GM19238 (cell line): ENCODE measurements at regions not wholly inside any gene's neighbourhood (a gene's known extent, or its start where the extent isn't known, plus 50 kb on each side); places are given as distances from the start of the nearest gene placed in this dataset.

Source experiments
- DNase-seq: peaks from one replicate; pipeline ENCODE4 v3.0.0; 2011; ENCODE audit warnings: low spot score; ENCODE audit not compliant: insufficient read length

GRCh38 chr3:117873249-117873600 is 1161.4 kb downstream of the IGSF11 start:
- DNase-seq: no peak

DNA sequence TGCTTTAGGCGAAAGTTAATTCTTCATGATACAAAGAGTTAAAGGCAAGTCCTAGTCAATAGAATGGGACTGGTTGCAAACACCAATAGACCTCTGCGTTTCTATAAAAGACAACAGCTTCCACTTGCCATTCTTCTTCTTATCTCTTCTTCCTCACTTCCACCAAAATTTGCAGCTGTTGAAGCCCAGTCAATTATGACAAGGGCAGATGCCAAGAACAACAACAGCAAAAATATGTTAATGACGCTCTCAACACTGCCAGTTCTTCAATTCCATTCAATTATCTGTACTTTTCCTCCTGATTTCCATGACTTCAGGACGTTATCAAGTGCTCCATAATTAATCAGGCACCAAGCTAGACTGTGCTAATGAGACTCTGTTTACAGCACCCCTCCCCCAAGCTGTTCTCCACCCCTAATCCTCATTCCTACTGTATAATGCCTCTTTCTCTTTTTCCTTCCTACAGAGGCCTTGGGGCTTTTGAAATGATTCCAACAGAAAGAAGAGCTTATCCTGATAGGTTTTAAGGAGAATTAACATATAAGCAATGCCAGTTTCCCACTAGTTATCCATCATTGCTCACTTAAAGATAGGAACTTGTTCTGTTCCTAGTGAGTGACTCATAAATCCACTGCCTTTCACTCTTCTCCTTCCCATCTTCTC is 1160.5 kb downstream of the IGSF11 start:
- no peak for DNase-seq

DNA sequence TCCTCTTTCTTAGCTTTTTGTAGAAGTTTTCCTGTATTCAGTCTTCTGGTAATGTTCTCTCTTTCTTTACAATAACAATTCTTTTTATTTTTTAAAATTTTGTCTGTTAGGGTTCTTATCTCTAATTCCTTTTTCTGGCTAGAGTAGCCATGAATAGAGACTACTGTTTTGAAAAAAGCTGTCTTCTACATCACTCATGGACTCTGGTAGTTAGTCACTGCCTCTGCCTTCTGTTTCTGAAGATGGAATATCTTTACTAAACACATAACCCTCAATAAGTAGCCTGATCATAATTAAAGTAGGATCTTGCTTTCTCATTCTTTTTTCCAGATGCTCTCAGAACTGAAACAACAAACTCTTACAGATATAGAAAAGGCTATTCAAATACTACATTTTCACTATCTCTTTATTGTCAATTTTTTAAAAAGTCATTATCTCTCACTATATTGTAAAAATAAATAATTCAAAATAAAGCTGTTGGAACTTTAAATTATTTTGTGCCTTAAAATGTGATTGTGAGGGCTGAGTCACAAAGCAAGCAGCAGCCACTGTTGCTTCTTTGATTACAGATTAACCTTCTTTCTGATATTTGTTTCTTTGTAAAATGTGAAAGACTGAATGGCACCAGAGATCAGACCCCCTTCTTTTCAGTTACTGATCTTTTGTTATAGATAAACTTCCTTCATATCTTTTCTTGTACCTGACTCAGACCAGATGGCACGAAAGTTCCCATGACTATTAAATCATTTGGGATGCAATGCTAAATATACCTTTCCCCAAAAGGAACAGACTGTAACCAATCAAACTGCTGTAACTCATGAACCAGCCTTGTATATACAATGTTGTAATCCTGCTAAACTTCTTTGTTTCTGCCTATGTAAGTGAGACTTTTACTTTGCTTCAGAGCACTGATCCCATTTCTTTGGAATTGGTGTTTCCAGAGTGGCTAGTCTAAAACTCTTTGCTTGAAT is 1159.5 kb downstream of the IGSF11 start:
- no peak for DNase-seq

- no peak for DNase-seq
These were observed 1158.8 kb downstream of the IGSF11 start for GRCh38 chr3:117875887-117876286.

DNA sequence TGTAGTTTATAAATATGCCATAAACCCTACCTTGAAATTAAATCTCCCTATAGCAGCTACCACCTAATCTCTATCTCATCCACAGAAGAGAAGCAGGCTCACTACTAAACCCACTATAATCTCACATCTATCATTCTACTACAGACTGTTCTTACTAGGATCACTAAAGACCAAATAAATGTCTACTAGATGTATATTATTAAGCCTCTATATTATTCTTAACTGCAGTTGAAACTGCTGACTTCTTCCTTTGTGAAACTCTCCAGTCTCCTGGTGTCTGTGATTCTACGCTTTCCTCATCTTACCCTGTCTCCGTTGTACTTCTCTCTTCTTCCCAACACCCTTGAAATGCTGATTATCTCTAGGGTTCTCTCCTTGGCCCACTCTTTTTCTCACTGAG is 1154.0 kb downstream of the IGSF11 start:
- DNase-seq: no peak

DNA sequence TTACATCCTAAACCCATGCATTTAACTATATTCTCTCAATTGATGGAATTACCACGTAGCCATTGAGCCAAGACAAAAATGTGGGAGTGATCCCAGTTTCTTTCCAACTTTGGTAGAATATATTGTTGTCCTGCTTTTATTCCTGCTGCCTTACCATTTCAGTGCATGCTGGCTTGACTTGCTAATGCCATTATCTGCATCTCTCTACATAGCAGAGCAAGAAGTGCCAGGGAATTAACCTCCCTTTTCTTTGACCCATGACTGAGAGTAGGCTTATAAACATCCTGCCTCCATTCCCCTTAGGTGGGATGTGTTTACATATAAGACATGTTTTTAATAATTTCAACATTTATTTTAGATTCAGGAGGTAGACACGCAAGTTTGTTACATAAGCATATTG is 1153.4 kb downstream of the IGSF11 start:
- DNase-seq: no peak

GRCh38 chr3:117885011-117885441 is 1149.6 kb downstream of the IGSF11 start:
- no peak for DNase-seq

DNA sequence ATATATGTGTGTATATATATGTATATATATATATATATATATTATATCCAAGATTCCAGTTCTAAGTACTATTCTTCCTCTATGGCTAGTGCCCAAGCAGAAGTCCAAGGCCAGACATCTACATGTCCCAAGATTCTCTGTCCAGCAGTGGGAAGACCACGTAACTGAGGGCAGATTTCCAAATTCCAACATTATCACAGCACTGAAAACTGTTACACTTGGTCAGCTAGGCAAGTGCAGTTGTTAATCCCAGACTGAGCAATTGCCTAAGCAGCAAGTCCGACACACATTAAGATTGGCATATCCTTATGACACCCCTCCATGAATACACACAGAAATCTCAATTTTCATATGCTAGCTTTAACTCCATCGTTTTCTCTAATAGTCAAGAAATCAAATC is 1148.5 kb downstream of the IGSF11 start:
- no peak for DNase-seq

GRCh38 chr3:117887031-117887430 is 1147.6 kb downstream of the IGSF11 start:
- no peak for DNase-seq

GRCh38 chr3:117887901-117888300 is 1146.7 kb downstream of the IGSF11 start:
- no peak for DNase-seq

DNA sequence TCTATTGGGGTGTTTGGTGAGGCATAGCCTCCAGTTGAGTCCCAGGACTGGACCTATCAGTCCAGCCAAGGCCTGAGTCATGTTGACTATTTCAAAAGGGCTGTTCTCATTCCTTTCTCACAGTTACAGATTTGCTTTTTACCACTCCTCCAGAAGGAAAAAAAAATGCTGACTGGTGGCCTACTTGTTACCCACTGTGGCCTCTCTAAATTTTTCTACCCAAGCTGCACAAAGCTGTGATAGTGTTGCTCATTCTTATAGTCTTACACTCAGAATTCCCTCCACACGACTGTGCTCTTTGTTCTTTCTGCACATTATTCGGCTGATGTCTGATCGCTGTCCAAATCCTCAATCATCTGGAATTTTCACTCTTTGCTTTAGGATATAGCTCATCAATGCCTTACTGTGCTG is 1142.2 kb downstream of the IGSF11 start:
- DNase-seq: no peak

- no peak for DNase-seq
These were observed 1141.6 kb downstream of the IGSF11 start for GRCh38 chr3:117893001-117893400.

DNA sequence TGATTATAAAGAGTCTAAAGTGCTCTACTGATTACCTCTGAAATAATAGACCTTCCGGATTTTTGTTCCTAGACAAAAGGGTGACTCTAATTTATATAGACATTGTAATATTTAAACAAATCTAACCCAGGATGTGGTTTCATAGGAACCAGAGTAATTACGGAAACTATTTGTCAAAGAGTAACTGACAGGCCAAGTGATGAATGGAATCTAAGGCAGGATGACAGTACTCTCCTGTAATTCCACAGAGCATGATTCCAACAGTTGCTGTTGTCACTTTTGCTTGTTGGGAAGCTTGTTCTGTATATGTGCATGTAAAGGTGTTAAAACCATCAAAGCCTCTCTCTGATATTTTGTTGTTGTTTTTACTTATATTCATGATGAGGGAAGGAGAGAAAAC is 1141.0 kb downstream of the IGSF11 start:
- DNase-seq: no peak

DNA sequence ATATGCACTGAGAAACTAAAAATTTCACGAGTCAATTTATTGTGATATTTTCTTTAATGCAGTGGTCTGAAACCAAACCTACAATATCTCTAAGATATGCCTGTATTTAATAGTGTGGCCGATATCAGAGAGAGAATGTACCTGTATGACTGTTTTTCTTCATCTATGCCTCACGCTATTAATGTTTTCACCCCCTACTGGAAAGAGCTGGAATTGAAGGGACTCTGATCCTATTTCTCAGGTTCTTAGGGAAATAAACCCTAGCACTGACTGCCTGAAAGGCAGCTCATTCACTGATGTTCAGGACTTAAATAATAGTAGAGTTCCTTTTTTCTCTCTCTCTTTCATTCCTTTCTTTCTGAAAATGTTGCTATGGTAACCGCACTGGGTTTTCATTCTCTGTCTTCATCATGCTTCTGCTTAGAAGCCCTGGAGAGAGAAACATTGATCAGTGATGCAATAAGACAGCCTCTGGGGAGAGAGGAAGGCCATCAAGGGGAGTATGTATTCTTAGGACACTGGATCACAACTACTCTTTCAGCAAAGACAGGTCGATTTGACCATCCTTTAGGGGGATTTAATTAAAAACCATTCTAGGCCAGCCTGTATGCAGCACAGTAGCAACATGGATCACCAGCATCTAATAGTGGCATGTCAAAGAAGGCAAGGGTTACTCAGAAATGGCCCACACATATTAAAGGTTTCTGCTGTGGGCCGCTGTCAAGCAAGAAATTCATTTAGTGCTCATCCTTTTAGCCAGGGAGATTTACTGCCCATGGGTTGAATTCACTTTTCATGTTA is 1135.7 kb downstream of the IGSF11 start:
- no peak for DNase-seq

DNA sequence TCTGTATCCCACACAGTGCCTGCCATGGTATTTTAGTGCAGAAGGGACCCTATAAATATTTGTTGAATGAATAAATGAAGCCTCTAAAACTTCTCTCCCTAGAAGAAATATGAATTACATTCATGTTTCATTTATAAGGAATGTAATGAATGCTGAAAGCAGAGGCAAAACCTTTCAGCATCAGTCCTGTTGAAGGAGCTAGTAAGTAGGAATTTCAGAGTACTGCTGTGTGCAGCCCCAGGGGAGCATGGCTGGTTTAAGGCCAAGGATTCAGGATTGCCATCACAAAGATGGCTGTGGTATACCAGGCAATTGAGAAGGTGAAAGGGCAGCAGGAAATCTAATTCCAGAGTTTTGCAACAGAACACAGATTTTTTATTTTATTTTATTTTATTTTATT is 1131.4 kb downstream of the IGSF11 start:
- DNase-seq: no peak

DNA sequence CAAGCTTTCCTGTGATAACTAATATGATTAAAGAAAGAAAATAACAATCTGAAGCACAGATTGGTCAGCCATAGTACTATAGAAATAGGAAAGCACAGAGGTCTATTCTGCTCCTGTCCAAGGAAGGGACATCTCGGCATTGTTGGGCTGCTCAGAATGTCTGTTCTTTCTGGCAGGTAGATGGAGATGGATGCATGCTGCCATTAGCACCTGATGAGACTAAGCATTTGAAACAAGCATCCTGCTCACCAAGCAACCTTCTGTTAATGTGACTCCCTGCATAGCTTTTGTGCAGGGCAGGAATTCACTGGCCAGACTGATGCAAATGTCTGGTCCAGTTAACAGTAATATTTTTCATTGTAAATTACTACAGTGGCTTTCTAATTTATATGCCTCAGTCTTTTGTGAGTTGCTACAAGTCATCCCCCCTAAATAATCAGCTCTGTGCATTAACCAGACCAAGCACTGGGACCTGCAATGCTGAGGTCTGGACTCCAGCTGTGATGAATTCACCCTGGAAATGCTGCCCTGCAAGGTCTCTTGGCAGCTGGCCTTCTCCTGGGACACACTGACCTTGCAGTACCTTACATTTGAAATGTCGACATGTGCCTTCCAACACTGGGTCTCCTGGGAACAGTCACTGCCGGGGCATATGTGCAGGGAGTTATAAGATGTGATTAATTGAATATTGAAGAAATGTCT is 1123.7 kb downstream of the IGSF11 start:
- no peak for DNase-seq

DNA sequence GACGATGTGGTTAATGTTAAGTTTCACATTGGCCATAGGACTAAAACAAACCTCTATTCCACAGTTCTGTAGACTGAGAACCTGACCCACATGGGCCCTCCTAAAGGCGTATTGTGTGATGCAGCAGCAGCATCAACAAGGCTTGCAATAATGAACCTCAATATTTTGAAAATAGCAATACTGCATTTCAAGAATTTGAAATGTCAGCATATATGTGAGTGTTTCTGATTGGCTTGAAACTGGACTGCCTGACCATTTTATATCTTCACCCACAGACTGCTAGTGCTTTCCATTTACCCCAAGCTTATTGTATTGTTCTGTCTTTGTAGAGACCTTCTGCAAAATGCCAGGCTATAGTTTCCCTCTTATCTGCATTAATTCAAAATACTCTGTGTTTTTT is 1122.3 kb downstream of the IGSF11 start:
- DNase-seq: no peak

- no peak for DNase-seq
These were observed 1120.0 kb downstream of the IGSF11 start for GRCh38 chr3:117914540-117915100.

DNA sequence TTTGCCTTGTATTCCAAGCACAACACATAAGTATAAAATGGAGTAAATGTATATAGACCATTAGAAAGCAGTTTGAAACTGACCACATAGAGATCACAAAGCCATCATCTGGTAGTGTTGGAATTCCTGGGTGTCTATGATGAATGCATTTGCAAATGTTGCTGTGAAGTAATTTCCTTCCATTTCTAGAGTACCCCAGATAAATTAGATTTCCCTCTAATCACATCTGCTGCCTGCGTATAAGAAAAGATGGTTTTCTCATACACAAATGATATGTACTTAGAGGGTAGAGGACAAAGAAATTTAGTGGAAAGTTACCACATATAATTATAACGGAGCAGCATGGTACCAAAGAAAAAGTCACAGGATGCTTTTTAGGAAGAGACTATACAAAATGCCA is 1117.8 kb downstream of the IGSF11 start:
- DNase-seq: no peak

- no peak for DNase-seq
These were observed 1115.0 kb downstream of the IGSF11 start for GRCh38 chr3:117919621-117920020.
